ENCODE measurements at regions not wholly inside any gene's neighbourhood (a gene's known extent, or its start where the extent isn't known, plus 50 kb on each side); places are given as distances from the start of the nearest gene placed in this dataset.
"Not testable (repeated sequence)": the region's sequence is repeated elsewhere in the genome, so short reads cannot be mapped to it uniquely, and the experiment has no call there.

- peak; percentile 67 for DNase-seq
These were observed 72.4 kb upstream of the BACH2 start for GRCh38 chr6:90369024-90369519.

DNA sequence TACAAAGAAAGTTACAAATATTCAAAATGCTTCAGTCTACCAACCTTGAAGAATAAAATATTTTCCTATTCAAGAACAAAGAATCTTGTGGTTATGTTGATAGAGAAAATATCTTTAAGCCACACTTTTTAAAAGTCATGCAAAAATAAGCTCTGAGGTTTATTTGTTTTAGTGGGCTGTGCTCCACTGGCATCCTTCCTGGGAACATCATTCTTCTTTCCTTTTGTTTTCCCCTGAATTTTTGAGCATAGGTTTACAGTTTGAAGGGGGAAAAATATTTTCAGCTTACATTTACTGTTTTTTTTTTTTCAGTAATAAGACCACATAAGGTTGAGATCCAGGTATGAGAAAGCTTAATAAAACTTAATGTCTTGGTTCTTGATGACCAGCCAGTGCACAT, 72.0 kb upstream of the BACH2 start:
- no peak for DNase-seq

DNA sequence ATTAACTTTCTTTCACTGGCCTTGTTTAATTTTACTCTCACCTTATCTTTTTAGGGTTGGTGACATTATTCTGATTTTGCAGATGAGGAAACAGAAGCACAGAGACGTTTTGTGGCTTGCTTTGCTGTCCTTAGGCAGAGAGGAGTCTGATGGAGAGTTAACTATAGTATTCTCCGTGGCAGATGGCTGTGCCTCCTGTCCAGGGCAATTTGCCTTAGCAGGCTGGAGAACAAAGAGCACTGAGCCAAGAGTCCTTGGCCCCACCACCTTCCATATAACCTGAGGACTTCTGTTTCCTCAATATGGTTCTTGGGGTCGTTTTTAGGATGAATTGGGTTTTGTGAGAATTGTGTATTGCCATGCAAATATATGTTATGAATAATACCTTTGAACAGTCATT, 71.4 kb upstream of the BACH2 start:
- no peak for DNase-seq

- DNase-seq: no peak
These were observed 69.0 kb upstream of the BACH2 start for GRCh38 chr6:90365565-90366219.

GRCh38 chr6:90365002-90365401, 68.4 kb upstream of the BACH2 start:
- no peak for DNase-seq

DNA sequence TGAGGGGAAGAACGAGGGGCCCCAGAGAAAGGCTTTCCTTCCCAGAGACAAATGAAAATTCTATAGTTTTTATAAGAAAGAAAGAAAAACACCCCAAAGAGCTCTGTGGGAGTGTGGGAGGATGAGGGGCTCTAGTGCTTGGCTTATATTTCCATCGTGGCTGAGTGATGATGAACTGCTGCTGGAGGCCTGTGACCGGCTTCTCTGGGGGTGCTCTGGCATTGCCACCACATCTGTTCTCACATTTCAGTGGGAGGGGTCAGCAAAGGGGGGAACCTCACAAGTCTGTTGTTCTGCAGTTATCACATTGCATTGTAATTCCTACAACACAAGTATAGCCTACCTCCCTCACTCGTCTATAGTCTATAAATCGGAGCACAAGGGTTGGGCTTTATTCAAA, 67.6 kb upstream of the BACH2 start:
- no peak for DNase-seq

DNA sequence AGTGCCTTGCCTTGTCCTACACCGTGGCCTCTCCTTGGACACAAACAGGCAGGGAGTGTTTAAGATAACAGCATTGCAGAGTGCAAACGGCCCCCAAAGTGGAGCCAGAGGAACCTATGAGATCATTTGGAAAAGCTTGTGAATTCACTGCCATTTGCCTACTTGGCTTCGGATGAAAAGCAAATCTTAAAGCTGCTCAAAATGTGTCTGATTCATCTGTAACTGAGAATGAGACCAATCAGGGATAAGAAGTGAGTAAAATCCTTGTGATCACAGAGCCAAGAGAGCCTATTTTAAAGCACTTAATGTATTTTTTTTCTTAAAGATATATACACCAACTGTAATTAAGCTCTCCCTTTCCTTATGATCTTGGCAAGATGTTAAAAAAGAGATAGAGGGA, 65.7 kb upstream of the BACH2 start:
- no peak for DNase-seq

- DNase-seq: no peak
These were observed 64.5 kb upstream of the BACH2 start for GRCh38 chr6:90361174-90361573.

- not testable (repeated sequence) for DNase-seq
These were observed 61.6 kb upstream of the BACH2 start for GRCh38 chr6:90358036-90358770.

- DNase-seq: no peak
These were observed 59.4 kb upstream of the BACH2 start for GRCh38 chr6:90356012-90356421.

DNA sequence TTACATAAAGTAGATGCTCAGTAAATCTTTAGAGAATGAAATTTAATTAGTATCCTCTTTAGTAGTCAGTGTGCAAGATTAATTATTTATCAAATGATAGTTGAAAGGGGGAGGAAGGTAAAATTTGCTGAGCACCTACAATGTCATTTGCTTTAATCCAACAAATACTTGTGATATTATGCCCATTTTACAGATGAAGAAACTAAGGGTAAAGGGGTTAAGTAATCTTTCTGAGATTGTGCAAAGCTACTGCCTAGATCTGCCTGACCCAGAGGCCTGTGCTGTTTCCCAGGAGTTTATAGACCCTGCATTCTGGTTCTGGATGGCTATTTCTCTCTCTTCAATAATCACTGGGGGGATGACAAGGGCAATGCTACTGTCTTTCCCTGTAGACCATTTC, 58.3 kb upstream of the BACH2 start:
- no peak for DNase-seq

- no peak for DNase-seq
These were observed 55.1 kb upstream of the BACH2 start for GRCh38 chr6:90351696-90352095.

DNA sequence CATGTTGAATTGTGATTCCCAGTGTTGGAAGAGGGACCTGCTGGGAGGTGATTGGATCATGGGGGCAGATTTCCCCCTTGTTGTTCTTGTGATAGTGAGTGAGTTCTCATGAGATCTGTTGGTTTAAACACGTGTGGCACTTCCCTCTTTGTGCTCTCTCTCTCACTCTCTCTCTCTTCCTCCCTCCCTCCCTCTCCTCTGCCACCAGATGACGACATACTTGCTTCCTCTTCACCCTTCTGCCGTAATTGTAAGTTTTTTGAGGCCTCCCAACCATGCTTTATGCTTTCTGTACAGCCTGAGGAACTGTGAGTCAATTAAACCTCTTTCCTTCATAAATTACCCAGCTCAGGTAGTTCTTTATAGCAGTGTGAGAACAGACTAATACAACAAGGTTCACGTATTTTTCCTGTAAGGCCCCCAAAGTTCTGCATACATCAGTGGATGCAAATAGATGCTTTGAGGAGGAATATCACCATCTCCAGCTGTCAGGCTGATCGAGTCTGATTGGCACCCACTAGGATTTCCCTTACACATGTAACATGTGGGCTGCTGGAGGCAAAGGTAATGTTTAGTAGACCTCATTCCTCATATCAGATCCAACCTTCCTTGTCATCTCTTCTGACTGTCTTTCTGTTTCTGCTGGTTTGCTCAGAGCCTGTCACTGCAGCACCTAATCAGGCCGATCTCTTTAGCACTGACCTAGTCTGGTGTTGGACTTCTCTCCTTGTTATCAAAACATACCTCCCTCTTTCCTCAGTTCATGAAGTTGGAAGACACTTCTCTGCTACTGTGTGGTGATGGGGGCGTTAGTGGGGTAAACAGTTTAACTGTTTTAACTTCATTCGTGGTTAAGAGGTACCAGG, 54.3 kb upstream of the BACH2 start:
- DNase-seq: no peak

- no peak for DNase-seq
These were observed 50.8 kb upstream of the BACH2 start for GRCh38 chr6:90347411-90347851.

DNA sequence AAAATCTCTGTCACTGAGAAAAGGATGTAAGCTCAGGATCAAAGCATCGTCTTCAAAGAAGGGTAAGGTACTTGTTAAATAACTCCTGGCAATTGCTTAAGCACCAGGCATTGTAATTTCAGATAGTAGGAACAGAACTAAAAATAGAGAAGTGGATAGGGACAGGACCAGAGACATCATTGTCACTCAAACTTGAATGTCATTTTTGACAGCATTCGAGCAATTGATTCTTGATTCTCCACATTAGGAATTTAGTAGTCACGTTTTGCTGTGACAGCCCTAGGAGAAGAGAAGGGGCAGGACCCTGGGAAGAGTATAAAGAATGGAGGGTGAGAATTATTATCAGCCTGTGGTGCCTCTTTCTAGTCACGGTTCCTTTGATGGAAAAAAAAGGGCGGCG, 50.1 kb upstream of the BACH2 start:
- DNase-seq: no peak

Measured in right forelimb (tissue), 1 donor.